ENCODE measurements at regions not wholly inside any gene's neighbourhood (a gene's known extent, or its start where the extent isn't known, plus 50 kb on each side); places are given as distances from the start of the nearest gene placed in this dataset.
A peak's percentile ranks its signal among the peaks of the same experiment; 100 is the strongest.
"Not testable (repeated sequence)": the region's sequence is repeated elsewhere in the genome, so short reads cannot be mapped to it uniquely, and the experiment has no call there.

GRCh38 chr6:1445650-1446330 lies 56.4 kb downstream of the FOXF2 start:
- DNase-seq (ENCODE audit: low spot score) = no peak

GRCh38 chr6:1449896-1450295 lies 60.5 kb downstream of the FOXF2 start:
- no peak for DNase-seq (ENCODE audit: low spot score)

- DNase-seq (ENCODE audit: low spot score) = no peak
These were observed 63.6 kb downstream of the FOXF2 start for GRCh38 chr6:1453024-1453423.

- not testable (repeated sequence) for DNase-seq (ENCODE audit: low spot score)
These were observed 67.4 kb downstream of the FOXF2 start for GRCh38 chr6:1456816-1457215.

GRCh38 chr6:1461207-1461606 lies 71.8 kb downstream of the FOXF2 start:
- peak; percentile 34 for DNase-seq (ENCODE audit: low spot score)

GRCh38 chr6:1461736-1462135 lies 72.4 kb downstream of the FOXF2 start:
- no peak for DNase-seq (ENCODE audit: low spot score)

GRCh38 chr6:1463275-1463674 lies 73.9 kb downstream of the FOXF2 start:
- no peak for DNase-seq (ENCODE audit: low spot score)

- no peak for DNase-seq (ENCODE audit: low spot score)
These were observed 74.5 kb downstream of the FOXF2 start for GRCh38 chr6:1463751-1464426.

GRCh38 chr6:1464781-1465370 lies 75.5 kb downstream of the FOXF2 start:
- no peak for DNase-seq (ENCODE audit: low spot score)

GRCh38 chr6:1468126-1468525 lies 78.8 kb downstream of the FOXF2 start:
- no peak for DNase-seq (ENCODE audit: low spot score)

- DNase-seq (ENCODE audit: low spot score) = no peak
These were observed 80.7 kb downstream of the FOXF2 start for GRCh38 chr6:1470040-1470439.

GRCh38 chr6:1472643-1473042 lies 83.3 kb downstream of the FOXF2 start:
- no peak for DNase-seq (ENCODE audit: low spot score)

- no peak for DNase-seq (ENCODE audit: low spot score)
These were observed 83.8 kb downstream of the FOXF2 start for GRCh38 chr6:1473166-1473565.

- DNase-seq (ENCODE audit: low spot score) = no peak
These were observed 84.2 kb downstream of the FOXF2 start for GRCh38 chr6:1473598-1473997.

- no peak for DNase-seq (ENCODE audit: low spot score)
These were observed 84.8 kb downstream of the FOXF2 start for GRCh38 chr6:1474205-1474604.

GRCh38 chr6:1475174-1475573 lies 85.8 kb downstream of the FOXF2 start:
- DNase-seq (ENCODE audit: low spot score) = no peak

- peak; percentile 51 for DNase-seq (ENCODE audit: low spot score)
These were observed 88.2 kb downstream of the FOXF2 start for GRCh38 chr6:1477432-1478090.

- DNase-seq (ENCODE audit: low spot score) = not testable (repeated sequence)
These were observed 88.9 kb downstream of the FOXF2 start for GRCh38 chr6:1478163-1478826.

- peak; percentile 34 for DNase-seq (ENCODE audit: low spot score)
These were observed 89.7 kb downstream of the FOXF2 start for GRCh38 chr6:1479095-1479494.

- no peak for DNase-seq (ENCODE audit: low spot score)
These were observed 90.3 kb downstream of the FOXF2 start for GRCh38 chr6:1479601-1480221.

- DNase-seq (ENCODE audit: low spot score) = peak; percentile 86
These were observed 91.9 kb downstream of the FOXF2 start for GRCh38 chr6:1481286-1481685.

Data from AG08396 (cell line).